ENCODE measurements at regions not wholly inside any gene's neighbourhood (a gene's known extent, or its start where the extent isn't known, plus 50 kb on each side); places are given as distances from the start of the nearest gene placed in this dataset.

GRCh38 chr7:131745390-131746248, 189.2 kb upstream of the PODXL start:
- TF ChIP-seq CTCF (conservative IDR thresholded peaks at IDR 0.05 in 1 of 2, IDR thresholded peaks at IDR 0.05 in 1 of 2; ENCODE audit: extremely low read depth in 1 of 2, insufficient read depth in 1 of 2, low read depth in 1 of 2, low read length in 2 of 2) (no peak), EZH2 (IDR thresholded peaks at IDR 0.05; ENCODE audit: borderline replicate concordance, low read length) (no peak)
